HG03097 (cell line): ENCODE measurements at regions not wholly inside any gene's neighbourhood (a gene's known extent, or its start where the extent isn't known, plus 50 kb on each side); places are given as distances from the start of the nearest gene placed in this dataset.
A peak's percentile ranks its signal among the peaks of the same experiment; 100 is the strongest.
"Not testable (repeated sequence)": the region's sequence is repeated elsewhere in the genome, so short reads cannot be mapped to it uniquely, and the experiment has no call there.

Experiments used
- ATAC-seq: cut with Tn5 transposase; IDR thresholded peaks from one replicate; pipeline ENCODE4 v1.9.1; 2021; ENCODE audit not compliant: unreplicated experiment, low FRiP score

- no peak for ATAC-seq
Measured at GRCh38 chrX:54615109-54615508, 85.1 kb downstream of the GNL3L start.

GRCh38 chrX:54633641-54634040, 103.6 kb downstream of the GNL3L start:
- no peak for ATAC-seq

GRCh38 chrX:54639018-54639345, 109.0 kb downstream of the GNL3L start:
- ATAC-seq: no peak

GRCh38 chrX:54639346-54640102, 109.5 kb downstream of the GNL3L start:
- peak; percentile 95 for ATAC-seq

- no peak for ATAC-seq
Measured at GRCh38 chrX:54640103-54640690, 110.2 kb downstream of the GNL3L start.

GRCh38 chrX:54640736-54641135, 110.7 kb downstream of the GNL3L start:
- no peak for ATAC-seq

- no peak for ATAC-seq
Measured at GRCh38 chrX:54641530-54641929, 111.5 kb downstream of the GNL3L start.

- not testable (repeated sequence) for ATAC-seq
Measured at GRCh38 chrX:54647607-54648006, 117.6 kb downstream of the GNL3L start.

GRCh38 chrX:54659547-54659946, 129.5 kb downstream of the GNL3L start:
- ATAC-seq: no peak

- ATAC-seq: no peak
Measured at GRCh38 chrX:54675762-54676161, 122.3 kb downstream of the ITIH6 start.

- ATAC-seq: no peak
Measured at GRCh38 chrX:54695231-54695630, 102.8 kb downstream of the ITIH6 start.

- ATAC-seq: peak; percentile 96
Measured at GRCh38 chrX:54695816-54696487, 102.1 kb downstream of the ITIH6 start.
